Loucy (cell line): ENCODE measurements at regions not wholly inside any gene's neighbourhood (a gene's known extent, or its start where the extent isn't known, plus 50 kb on each side); places are given as distances from the start of the nearest gene placed in this dataset.

Source experiments
- H2AFZ ChIP-seq: fragments of 200-600 bp; sonication (generic); 2 replicates; pipeline ENCODE4 v1.6.0; 2016; ENCODE audit warnings: antibody characterized with exemption, mild to moderate bottlenecking, low read length, moderate library complexity
- H3F3A ChIP-seq: fragments of 200-600 bp; 2 replicates; pipeline ENCODE4 v1.6.0; 2016; ENCODE audit warnings: antibody characterized with exemption, low read depth, mild to moderate bottlenecking
- H3K27me3 ChIP-seq: fragments of 200-600 bp; sonication (generic); 2 replicates; pipeline ENCODE4 v1.6.1; 2014; ENCODE audit warnings: low read length, mild to moderate bottlenecking; ENCODE audit not compliant: insufficient read depth, poor library complexity, severe bottlenecking
- H3K36me3 ChIP-seq: fragments of 200-600 bp; sonication (generic); 2 replicates; pipeline ENCODE4 v1.6.1; 2016; ENCODE audit warnings: low read length; ENCODE audit not compliant: insufficient read depth
- H3K4me1 ChIP-seq: fragments of 200-600 bp; sonication (generic); 2 replicates; pipeline ENCODE4 v1.5.1; 2014; ENCODE audit warnings: low read length, mild to moderate bottlenecking; ENCODE audit not compliant: insufficient read depth, poor library complexity, severe bottlenecking
- H3K4me2 ChIP-seq: fragments of 200-600 bp; sonication (generic); 2 replicates; pipeline ENCODE4 v1.6.0; 2014; ENCODE audit warnings: antibody characterized with exemption, low read length, low read depth, mild to moderate bottlenecking; ENCODE audit not compliant: poor library complexity, severe bottlenecking
- H3K4me3 ChIP-seq: fragments of 200-600 bp; sonication (generic); 2 replicates; pipeline ENCODE4 v1.5.1; 2014; ENCODE audit warnings: low read length, mild to moderate bottlenecking, mixed read lengths; ENCODE audit not compliant: poor library complexity, severe bottlenecking
- H3K79me2 ChIP-seq: fragments of 200-600 bp; sonication (generic); 2 replicates; pipeline ENCODE4 v1.6.1; 2014; ENCODE audit warnings: low read length; ENCODE audit not compliant: insufficient read depth
- H3K9ac ChIP-seq: fragments of 200-600 bp; sonication (generic); 2 replicates; pipeline ENCODE4 v1.6.0; 2014; ENCODE audit warnings: mild to moderate bottlenecking, low read depth, low read length, moderate library complexity; ENCODE audit not compliant: poor library complexity, severe bottlenecking
- H3K9me2 ChIP-seq: fragments of 200-600 bp; sonication (generic); replicated peaks from 2 replicates; pipeline ENCODE4 v1.6.1; 2016; ENCODE audit warnings: low read depth, low read length, mixed read lengths
- H3K9me3 ChIP-seq: fragments of 200-600 bp; sonication (generic); 2 replicates; pipeline ENCODE4 v1.6.1; 2014; ENCODE audit warnings: mild to moderate bottlenecking, antibody characterized with exemption, low read length, low read depth; ENCODE audit not compliant: insufficient read depth
- H4K20me1 ChIP-seq: fragments of 200-600 bp; sonication (generic); 2 replicates; pipeline ENCODE4 v1.6.0; 2014; ENCODE audit warnings: antibody characterized with exemption, low read length, mild to moderate bottlenecking; ENCODE audit not compliant: insufficient read depth, poor library complexity, severe bottlenecking
- EZH2phosphoT487 ChIP-seq: fragments of 200-600 bp; IDR thresholded peaks from 2 replicates; pipeline ENCODE4 v1.6.1; 2018; ENCODE audit warnings: antibody characterized with exemption, mild to moderate bottlenecking, moderate library complexity, borderline replicate concordance
- TF ChIP-seq, protein P1 (sequence below): fragments of 200-600 bp; sonication (generic); conservative IDR thresholded peaks from 2 replicates; pipeline ENCODE4 v1.5.1; 2014; ENCODE audit warnings: mild to moderate bottlenecking, antibody characterized with exemption, low read length

DNA sequence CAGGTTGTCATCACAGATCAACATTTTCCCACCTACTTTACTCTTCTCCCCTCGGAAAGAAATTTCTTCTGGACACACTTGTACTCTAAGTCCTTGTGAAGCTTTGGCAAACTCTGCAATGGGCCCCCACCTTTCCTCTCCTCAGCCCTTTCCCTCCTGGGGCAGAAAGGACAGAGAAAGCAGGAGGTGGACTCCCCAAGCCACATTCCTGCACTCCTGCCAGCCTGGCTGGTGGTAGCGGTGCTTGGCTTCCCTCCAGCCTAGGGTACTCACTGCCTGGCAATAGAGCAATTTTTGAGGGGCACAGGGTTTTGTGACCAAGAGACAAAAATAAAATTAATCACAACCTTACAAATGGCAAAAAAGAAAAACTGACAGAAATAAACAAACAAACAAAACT is 451.4 kb downstream of the ZSWIM6 start:
- no peak overlapping the region for H3K9ac ChIP-seq
- H2AFZ ChIP-seq = no peak overlapping the region
- TF ChIP-seq, protein P1, sequence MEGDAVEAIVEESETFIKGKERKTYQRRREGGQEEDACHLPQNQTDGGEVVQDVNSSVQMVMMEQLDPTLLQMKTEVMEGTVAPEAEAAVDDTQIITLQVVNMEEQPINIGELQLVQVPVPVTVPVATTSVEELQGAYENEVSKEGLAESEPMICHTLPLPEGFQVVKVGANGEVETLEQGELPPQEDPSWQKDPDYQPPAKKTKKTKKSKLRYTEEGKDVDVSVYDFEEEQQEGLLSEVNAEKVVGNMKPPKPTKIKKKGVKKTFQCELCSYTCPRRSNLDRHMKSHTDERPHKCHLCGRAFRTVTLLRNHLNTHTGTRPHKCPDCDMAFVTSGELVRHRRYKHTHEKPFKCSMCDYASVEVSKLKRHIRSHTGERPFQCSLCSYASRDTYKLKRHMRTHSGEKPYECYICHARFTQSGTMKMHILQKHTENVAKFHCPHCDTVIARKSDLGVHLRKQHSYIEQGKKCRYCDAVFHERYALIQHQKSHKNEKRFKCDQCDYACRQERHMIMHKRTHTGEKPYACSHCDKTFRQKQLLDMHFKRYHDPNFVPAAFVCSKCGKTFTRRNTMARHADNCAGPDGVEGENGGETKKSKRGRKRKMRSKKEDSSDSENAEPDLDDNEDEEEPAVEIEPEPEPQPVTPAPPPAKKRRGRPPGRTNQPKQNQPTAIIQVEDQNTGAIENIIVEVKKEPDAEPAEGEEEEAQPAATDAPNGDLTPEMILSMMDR = no peak
- TF ChIP-seq EZH2phosphoT487 = no peak
- no peaks in the 10 kb centered on the region for H3K9me2 ChIP-seq
- H3K9me3 ChIP-seq = no peaks in the 10 kb centered on the region
- no peaks in the 10 kb centered on the region for H3K4me1 ChIP-seq
- H3K27me3 ChIP-seq = no peaks in the 10 kb centered on the region
- H3K36me3 ChIP-seq = no peaks in the 10 kb centered on the region
- H4K20me1 ChIP-seq = no peaks in the 10 kb centered on the region
- no peak overlapping the region for H3K4me3 ChIP-seq
- no peak overlapping the region for H3K4me2 ChIP-seq
- H3K79me2 ChIP-seq = no peaks in the 10 kb centered on the region
- no peaks in the 10 kb centered on the region for H3F3A ChIP-seq

DNA sequence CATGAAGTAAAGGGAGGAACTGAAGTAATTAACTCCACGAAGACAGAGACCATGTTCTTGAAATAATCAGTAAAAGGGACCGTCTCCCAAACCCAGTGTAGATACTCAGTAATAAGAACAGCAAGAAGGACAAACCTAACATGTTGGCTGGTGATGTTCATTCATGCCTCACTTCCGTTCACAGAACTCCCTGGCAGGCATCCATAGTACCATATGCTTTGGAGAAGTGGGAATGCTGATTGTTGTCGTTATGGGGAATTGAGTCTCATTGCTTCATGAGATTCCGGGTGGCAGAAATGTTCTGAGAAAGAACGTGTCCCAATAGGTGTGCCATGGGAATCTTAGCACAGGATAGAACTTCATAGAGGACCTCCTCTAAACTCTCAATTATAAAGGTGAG is 452.3 kb downstream of the ZSWIM6 start:
- Histone ChIP-seq H3K36me3 (no peaks in the 10 kb centered on the region), H2AFZ (no peak overlapping the region), H3K9ac (no peak overlapping the region)

DNA sequence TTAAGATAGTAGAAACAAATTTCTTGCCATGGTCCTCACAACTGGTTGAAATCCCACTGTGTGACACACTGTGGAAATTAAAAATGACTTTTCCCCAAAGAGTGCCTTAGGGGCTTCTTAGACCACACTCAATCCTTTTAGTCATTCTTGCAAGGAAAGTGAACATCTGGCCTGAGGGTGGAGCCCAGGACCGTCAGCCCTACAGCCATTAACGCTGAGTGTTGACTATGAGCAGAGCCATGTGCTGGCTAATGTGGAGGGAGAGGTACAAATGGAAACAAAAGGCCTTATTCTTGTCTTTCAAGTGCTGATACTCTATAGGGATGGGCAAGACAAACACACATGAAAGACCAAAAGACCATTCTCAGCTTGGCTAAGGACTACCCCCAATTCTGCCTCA is 456.5 kb downstream of the ZSWIM6 start:
- Histone ChIP-seq H2AFZ (no peak overlapping the region), H4K20me1 (no peaks in the 10 kb centered on the region), H3K9me3 (no peaks in the 10 kb centered on the region), H3K79me2 (no peaks in the 10 kb centered on the region), H3K27me3 (no peaks in the 10 kb centered on the region), H3F3A (no peaks in the 10 kb centered on the region), H3K4me3 (no peak overlapping the region), H3K4me1 (no peaks in the 10 kb centered on the region), H3K36me3 (no peaks in the 10 kb centered on the region), H3K9ac (no peak overlapping the region), H3K9me2 (no peaks in the 10 kb centered on the region), H3K4me2 (no peak overlapping the region)
- TF ChIP-seq EZH2phosphoT487 = no peak
- TF ChIP-seq, protein P1 = no peak

More for the DNA sequence above, 452.3 kb downstream of the ZSWIM6 start:
- no peak for TF ChIP-seq EZH2phosphoT487
- TF ChIP-seq, protein P1 = no peak
- Histone ChIP-seq H3K4me3 (no peak overlapping the region), H3K4me1 (no peaks in the 10 kb centered on the region), H3F3A (no peaks in the 10 kb centered on the region), H4K20me1 (no peaks in the 10 kb centered on the region), H3K9me2 (no peaks in the 10 kb centered on the region), H3K9me3 (no peaks in the 10 kb centered on the region), H3K4me2 (no peak overlapping the region), H3K27me3 (no peaks in the 10 kb centered on the region), H3K79me2 (no peaks in the 10 kb centered on the region)
